Dedifferentiated amniotic fluid mesenchymal stem cell (primary cell): ENCODE measurements at regions not wholly inside any gene's neighbourhood (a gene's known extent, or its start where the extent isn't known, plus 50 kb on each side); places are given as distances from the start of the nearest gene placed in this dataset.
"Not testable (repeated sequence)": the region's sequence is repeated elsewhere in the genome, so short reads cannot be mapped to it uniquely, and the experiment has no call there.

Source experiments
- DNase-seq: peaks from one replicate; pipeline ENCODE4 v3.0.0-alpha.2; 2016; ENCODE audit errors: extremely low spot score

DNA sequence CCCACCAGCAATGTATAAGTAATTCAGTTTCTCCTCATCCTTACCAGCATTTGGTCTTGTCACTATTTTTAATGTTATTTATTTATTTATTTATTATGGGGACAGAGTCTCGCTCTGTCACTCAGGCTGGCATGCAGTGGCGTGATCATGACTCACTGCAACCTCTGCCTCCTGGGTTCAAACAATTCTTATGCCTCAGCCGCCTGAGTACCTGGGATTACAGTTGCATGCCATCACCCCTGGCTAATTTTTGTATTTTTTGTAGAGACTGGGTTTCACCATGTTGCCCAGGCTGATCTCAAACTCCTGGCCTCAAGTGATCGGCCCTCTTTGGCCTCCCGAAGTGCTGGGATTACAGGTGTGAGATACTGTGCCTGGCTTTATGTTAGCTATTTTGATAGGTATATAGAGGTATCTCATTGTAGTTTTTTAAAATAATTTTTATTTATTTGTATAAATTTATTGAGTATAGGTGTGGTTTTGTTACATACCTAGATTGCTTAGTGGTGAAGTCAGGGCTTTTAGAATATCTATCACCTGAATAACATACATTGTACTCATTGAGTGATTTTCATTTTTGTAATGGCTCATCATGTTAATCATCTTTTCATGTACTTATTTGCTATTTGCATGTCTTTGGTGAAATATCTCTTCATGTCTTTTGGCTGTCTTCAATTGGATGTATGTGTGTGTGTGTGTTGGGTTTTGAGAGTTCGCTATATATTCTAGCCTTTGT lies 53.3 kb downstream of the TANC2 start:
- no peak for DNase-seq

DNA sequence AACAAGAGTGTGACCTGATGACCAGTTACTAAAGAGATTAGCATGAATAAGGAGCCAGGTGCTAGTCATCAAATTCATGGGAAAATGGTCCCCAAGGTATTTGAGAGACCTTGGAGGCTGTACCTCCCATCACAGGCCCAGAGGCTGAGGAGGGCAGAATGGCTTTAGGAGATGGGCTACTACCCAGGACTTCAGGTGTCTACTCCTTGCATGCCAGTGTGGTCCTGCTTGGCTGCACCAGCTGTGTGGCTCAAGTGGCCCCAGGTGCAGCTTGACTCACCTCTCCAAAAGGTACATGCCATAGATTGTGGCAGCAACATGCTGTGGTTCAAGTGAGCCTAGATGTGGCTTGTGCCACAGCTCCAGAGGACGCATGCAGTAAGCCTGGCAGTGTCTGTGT lies 56.5 kb downstream of the TANC2 start:
- no peak for DNase-seq

DNA sequence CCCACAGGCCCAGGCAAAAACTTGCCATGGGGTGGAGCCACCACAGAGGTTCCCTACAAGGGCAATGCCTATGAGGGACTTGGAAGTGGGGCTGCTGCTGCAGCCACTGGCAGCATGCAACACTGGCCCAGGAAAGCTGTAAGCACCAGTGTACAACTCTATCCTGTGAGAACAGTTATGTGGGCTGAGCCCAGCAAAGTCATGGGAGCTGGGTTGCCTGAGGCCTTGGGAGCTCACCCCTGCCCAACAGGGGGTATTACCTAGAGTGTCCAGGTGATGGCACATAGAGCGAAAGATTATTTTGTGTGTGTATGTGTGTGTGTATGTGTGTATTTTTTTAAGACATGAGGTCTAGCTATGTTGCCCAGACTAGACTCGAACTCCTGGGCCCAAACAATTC lies 57.0 kb downstream of the TANC2 start:
- no peak for DNase-seq

DNA sequence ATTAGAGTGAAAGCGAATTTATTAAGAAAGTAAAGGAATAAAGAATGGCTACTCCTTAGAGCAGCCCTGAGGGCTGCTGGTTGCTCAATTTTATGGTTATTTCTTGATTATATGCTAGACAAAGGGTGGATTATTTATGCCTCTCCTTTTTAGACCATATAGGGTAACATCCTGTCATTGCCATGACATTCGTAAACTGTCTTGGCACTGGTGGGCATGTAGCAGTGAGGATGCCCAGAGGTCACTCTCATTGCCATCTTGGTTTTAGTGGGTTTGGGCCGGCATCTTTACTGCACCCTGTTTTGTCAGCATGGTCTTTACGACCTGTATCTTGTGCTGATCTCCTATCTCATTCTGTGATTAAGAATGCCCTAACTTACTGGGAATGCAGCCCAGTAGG lies 58.2 kb downstream of the TANC2 start:
- no peak for DNase-seq

DNA sequence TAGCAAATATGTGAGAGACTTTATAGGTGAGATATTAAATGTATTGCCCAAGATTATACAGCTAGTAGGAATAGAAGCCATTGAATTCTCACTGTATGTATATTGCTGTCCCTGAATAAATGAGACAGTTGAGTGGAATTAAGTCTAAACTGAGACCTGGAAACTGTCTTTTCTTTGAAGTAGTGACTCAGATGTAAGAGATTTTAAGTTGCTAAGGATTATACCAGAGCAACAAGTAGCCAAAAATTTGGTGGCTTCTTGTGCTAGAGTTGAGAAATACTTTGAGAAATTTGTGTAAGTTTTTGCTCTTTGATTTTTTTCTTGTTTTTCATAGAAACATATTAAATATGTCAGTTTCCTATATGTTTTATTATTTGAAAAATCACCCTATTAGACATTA lies 58.7 kb downstream of the TANC2 start:
- DNase-seq = no peak

DNA sequence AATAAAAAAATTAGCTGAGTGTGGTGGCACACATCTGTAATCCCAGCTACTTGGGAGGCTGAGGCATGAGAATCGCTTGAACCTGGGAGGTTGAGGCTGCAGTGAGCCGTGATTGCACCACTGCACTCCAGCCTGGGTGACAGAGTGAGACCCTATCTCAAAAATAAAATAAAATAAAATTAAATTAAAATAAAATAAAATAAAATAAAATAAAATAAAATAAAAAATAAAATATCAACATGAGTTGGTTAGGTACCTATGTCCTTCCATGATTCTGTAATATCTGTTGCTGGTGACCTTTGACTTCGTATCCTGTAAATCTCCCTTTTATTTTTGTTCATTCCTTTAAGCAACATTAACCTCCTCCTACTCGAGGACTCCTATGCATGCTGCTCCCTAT lies 59.6 kb downstream of the TANC2 start:
- DNase-seq = not testable (repeated sequence)

DNA sequence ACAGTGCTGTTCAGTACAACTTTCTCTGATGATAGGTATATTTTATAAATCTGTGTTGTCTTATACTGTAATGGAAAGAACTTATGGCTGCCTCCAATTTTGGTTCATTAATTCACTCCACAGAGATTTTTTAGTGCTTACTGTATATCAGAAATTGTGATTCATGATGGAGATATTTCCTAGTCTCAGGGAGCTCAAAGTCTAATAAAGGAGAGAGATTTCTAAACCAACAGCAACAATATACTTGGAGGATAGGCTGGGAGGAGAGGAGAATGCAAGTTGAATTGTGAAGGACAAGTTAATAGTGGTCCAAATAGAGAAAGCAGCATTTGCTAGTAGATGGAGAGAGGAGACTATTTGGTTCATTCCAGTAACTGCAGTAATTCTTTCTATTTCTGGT lies 63.5 kb downstream of the TANC2 start:
- DNase-seq = peak; percentile 59

DNA sequence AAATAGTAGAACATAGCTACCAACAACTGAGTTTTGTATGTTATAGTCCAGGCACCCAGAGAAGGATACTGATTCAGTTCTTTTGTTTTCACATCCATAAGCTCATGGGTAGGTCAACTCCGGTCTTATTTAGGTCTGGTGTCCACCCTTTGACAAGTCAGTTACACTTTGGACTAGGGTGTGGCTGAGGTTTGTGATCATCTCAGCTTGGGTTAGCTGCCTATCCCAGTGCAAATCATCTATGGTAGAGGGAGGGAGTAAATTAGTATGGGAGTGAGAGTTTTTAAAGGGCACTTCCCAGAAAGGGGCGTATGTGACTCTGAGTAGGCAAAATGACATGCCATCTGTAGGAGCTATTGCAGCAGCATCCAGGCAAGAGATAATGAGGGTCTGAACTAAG lies 66.1 kb downstream of the TANC2 start:
- no peak for DNase-seq

DNA sequence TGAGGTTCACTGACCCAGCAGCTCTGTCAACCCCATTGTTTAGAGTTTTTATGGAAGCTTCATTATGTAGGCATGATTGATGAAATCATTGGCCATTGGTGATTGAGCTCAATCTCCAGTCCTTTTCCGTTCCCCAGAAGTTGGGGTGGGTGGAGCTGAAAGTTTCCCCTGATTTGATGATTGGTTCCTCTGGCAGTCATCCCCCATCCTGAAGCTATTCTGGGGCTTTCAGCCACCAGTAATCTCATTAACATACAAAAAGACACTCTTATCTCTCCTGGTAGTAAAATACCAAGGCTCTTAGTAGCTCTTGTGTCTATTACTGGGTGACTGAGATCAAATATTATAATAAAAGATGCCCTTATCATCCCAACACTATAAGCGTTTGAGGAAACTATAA lies 67.1 kb downstream of the TANC2 start:
- no peak for DNase-seq

DNA sequence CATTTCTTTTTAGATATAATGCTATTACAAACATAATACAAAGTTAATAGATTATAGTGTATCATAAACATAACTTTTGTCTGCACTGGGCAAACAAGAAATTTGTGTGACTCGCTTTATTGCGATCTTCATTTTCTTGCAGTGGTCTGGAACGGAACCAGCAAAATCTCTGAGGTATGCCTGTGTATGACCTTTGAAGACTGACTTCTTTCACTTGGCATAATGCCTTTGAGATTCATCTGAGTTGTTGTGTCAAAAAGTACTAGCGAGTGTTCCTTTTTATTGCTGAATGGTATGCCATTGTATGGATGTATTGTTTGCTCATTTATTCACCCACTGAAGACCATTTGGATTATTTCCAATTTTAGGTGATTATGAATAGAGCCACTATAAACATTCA lies 69.2 kb downstream of the TANC2 start:
- no peak for DNase-seq

DNA sequence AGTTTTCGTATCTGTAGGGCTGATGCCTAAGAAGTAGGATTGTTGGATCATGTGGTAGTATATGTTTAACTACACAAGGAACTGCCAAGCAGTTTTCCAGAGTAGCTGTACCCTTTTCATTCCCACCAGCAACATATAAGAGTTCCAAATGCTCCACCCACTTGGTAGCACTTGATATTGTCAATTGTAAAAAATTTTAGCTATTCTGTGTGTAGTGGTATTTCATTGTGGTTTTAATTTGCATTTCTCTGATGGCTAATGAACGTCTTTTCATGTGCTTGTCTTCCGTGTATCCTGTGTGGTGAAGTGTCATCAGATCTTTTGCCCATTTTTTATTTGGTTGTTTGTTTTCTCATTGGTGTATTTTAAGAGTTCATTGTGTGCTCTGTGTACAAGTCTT lies 69.7 kb downstream of the TANC2 start:
- DNase-seq = no peak

DNA sequence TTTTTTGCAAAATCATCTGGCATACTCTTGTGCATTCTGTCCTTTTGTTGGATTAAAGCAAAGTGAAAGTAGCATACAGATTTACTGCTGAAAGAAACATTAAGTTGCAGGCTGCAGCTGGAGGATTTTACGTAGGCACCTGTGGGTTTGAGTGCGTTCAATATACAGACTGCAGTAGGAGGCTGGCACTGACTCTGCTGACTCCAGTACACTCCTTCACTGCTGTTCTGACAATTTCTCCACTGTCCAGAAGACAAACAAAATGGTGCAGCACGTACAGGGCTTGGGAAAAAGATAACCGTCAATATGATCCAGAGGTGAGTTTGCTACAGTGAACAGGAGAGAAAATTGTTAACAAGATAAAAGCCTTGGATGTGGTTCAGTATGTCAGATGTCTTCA lies 73.3 kb downstream of the TANC2 start:
- DNase-seq = no peak

DNA sequence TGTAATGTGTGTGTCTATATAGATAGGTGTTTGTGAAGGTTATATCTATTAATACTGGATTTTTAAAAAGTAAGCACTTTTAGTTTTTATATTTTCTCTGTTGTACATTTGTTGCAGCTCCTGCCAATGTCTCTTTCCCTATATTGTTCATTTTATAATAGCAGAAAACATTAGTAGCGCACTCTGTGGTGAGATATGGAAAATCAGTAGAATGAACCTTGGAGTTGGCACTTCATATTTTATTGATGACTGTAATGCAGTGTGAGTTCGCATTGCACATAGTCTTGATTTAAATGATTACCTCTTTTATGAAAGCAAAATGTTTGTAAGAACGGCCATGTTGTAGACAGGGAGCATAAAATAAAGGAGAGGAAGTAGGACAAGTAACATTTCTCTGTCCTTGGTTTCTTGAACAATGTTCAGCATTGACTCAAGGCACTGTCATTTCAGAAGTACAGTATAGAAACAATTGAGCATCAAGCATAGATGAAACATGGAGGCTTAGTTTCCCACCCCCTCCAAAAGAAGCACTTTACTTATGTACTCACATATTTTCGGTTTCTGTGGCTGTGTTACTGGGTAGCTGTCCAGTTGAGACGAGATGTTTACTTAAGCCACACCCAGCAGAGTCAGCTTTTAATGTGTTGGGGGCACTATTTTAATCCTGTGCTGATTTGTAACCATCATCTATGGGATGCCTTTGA lies 74.0 kb downstream of the TANC2 start:
- DNase-seq = no peak

DNA sequence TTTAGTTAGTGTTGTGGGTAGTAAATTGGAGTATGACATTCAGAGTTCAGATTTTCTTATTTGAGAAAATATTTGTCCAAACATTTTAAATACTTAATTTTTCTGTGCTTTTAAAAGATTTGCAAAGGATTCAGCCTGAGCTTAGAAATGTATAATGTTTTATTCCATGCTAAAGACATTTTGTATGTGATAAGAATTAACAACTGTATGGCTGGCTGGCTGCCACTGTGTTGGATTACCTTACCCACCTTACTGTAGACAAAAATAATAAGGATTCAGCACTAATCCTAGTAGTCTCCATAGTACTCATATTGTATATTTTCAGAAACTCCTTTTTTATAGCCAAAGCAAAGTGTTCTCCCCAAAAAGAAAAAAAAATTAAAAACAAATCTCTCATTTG lies 74.8 kb downstream of the TANC2 start:
- no peak for DNase-seq

DNA sequence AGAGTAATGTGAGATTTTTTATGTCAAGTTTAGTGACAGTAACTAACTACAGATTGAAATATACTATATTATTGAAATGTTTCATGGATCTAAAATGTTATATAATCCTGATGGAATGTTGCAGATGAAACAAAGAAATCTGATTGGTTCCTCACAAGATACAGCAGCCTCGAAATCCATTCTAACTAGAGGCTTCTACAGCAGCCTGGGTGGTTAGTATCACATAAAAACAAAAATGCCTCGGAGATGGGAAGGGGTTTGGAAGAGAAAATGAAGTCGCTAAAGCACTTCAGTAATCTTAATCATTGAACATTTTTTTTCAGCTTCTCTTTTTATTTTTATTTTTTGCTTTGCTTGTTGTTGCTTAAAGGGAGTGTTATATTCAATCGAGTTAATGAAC lies 75.2 kb downstream of the TANC2 start:
- DNase-seq = no peak

DNA sequence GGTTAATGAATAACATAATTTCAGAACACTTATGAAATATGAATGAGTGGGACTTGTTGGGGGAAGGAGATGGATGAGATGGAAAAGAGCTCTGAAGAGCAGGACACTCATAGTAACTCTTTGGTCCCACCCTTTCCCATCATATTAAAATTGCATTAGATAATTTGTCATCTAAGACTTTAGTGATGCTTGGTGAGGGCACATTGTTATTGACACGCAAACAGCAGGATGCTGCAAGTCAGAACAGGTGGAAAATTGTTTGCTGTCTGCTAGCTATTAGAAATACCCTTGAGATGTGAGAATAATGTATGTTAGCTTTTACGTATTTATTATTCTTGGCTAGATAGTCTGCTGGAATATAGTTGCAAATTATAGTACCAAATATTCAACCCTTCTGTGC lies 75.7 kb downstream of the TANC2 start:
- DNase-seq = no peak

DNA sequence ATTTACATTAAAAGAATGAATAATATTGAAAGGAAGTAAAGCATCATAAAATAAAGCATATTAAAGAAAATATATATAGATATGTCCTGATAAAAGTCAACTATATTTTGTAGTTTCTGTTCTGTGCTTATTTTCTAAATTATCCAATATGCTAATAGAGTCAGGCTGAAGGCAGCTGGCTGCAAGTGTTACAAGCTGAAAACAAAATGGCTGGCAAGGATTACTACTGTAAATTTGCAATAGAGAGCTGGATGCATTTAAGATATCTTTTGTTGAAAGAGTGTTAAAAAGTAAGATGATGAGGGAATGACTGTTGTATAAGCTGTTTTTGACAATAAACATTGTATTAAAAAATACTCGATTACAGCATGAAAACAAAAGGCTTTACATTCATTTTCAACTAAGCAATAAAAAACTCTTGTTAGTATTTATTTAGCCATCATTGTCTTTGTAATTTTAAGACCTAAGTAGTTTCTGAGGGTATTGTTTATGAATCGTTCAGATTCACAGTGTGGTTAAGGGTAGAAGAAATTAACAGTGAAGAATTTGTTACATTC lies 76.3 kb downstream of the TANC2 start:
- DNase-seq = no peak

DNA sequence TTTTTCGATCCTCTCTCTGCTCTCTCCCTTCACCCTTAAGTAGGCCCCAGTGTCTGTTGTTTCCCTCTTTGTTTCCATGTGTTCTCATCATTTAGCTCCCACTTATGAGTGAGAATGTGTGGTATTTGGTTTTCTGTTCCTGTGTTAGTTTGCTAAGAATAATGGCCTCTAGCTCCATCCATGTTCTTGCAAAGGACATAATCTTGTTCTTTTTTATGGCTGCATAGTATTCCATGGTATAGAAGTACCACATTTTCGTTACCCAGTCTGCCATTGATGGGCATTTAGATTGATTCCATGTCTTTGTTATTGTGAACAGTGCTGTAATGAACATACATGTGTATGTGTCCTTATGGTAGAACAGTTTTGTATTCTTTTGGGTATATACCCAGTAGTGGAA lies 91.5 kb downstream of the TANC2 start:
- DNase-seq = not testable (repeated sequence)

DNA sequence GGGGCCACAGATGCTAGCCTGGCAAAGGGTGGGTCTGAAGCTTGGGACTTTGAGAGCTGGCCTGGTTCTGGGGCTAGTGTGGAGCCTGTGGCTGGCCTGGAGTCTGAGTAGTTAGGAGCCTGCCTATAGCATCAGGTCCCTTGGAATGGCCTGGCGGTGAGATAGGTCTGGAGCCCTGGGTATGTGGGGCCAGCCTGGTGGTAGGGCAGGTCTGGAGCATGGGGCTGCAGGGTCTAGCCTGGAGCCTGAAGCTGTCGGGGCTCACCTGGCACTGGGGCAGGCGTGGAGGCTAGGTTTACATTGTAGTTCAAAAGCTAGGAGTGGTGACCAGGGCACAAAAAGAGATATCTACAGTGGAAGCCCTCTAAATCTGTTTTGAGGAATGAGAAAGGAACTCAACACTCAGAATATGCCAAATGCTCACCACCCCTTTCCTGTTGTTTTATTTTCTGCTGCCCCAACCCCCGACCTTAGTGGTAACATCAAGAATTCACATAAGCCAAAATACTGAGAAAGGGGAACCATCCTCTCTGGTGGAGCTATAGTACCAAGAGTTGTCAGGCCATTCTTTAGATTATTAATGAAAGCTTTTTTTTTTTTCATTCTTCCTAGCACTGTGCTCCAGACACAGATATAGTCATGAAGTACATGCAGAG lies 100.3 kb downstream of the TANC2 start:
- DNase-seq = no peak

DNA sequence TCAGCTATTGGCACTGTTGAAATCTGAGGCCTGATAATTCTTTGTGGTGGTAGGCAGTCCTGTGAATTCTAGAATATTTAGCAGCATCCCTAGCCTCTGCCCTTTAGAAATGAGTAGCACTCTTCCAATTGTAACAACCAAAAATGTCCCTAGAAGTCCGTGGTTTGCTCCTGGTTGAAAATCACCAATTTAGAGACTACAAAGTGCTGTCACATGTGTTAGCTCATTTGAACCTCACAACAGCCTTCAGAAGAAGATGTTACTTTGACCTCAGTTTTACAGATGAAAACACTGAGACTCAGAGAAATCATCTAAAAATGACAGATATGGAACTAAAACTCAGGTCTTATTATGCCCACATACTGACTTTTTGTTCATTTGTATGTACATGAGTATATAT lies 103.2 kb downstream of the TANC2 start:
- no peak for DNase-seq

DNA sequence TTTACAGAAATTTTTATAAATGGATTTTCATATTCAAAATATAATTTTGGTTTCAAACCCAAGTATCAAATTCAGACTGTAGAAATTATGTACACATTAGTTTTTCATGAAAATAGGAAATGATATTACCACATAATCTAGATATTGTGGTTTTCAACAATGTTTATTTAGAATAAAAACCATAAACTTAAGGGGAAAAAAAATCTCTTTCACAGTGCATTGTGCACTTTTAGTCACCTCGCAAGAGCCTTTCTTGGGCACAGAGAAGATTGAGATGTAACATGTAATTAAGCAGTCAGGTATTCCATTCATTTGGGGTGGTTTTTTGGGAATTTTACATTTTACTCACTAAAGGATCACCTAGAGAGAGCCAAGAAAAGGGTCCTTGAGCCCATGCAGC lies 104.0 kb downstream of the TANC2 start:
- no peak for DNase-seq

DNA sequence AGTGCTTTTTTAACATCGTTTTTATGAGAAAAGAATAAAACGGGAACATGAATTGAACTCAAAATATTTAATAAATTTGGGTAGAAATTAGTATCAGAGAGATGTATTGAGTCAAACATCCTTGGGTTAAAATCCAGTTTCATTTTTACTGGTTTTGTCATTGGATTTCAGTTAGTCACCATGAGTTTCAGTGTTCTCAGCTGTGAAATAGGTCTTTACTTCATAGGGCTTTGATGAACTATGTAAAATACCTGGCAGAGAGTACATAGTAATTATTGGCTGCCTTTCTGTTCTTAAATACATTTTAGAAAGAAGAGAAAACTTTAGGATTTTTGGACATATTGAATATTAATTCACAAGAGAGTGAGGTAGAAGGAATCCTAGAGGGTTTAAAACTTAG lies 105.8 kb downstream of the TANC2 start:
- no peak for DNase-seq

DNA sequence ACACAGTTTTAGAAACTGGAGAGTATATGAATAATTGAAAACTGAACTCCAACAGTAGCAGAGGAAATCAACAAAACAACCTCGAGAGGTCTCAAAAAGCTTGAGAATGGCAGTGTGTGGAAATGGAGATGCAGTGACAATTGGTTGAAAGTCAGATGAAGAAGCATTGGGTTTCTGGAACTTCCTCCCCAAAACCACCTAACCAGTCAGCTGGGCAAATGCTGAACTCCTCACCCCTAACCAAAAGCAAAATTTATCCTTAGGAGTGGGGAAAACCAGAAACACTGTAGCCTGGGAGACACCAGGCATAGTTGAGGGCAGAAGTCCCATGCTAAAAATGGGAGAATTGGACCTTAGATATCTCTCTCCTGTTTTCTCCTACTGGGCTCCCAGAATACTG lies 109.9 kb downstream of the TANC2 start:
- no peak for DNase-seq
